ENCODE measurements at regions not wholly inside any gene's neighbourhood (a gene's known extent, or its start where the extent isn't known, plus 50 kb on each side); places are given as distances from the start of the nearest gene placed in this dataset.
"Not testable (repeated sequence)": the region's sequence is repeated elsewhere in the genome, so short reads cannot be mapped to it uniquely, and the experiment has no call there.

- not testable (repeated sequence) for DNase-seq
Measured at GRCh38 chr12:75941661-75942060, 89.9 kb downstream of the PHLDA1 start.

- no peak for DNase-seq
Measured at GRCh38 chr12:75939016-75939642, 92.4 kb downstream of the PHLDA1 start.

- DNase-seq, result no peak
Measured at GRCh38 chr12:75938189-75938588, 93.4 kb downstream of the PHLDA1 start.

- no peak for DNase-seq
Measured at GRCh38 chr12:75937486-75937885, 94.1 kb downstream of the PHLDA1 start.

- no peak for DNase-seq
Measured at GRCh38 chr12:75936515-75937440, 94.8 kb downstream of the PHLDA1 start.

- DNase-seq, result no peak
Measured at GRCh38 chr12:75935539-75936242, 95.9 kb downstream of the PHLDA1 start.

- DNase-seq, result no peak
Measured at GRCh38 chr12:75933101-75933500, 98.5 kb downstream of the PHLDA1 start.

GRCh38 chr12:75932241-75932640 lies 99.3 kb downstream of the PHLDA1 start:
- no peak for DNase-seq

GRCh38 chr12:75923964-75924666 lies 107.5 kb downstream of the PHLDA1 start:
- DNase-seq, result no peak

- no peak for DNase-seq
Measured at GRCh38 chr12:75922944-75923642, 108.5 kb downstream of the PHLDA1 start.

- DNase-seq, result no peak
Measured at GRCh38 chr12:75921622-75922289, 109.8 kb downstream of the PHLDA1 start.

- peak; percentile 62 for DNase-seq
Measured at GRCh38 chr12:75917715-75918114, 113.9 kb downstream of the PHLDA1 start.

GRCh38 chr12:75917083-75917482 lies 114.5 kb downstream of the PHLDA1 start:
- no peak for DNase-seq

GRCh38 chr12:75913502-75914351 lies 117.8 kb downstream of the PHLDA1 start:
- peak; percentile 67 for DNase-seq

- peak; percentile 23 for DNase-seq
Measured at GRCh38 chr12:75909714-75910656, 121.6 kb downstream of the PHLDA1 start.

GRCh38 chr12:75908961-75909605 lies 122.5 kb downstream of the PHLDA1 start:
- DNase-seq, result peak; percentile 60

GRCh38 chr12:75905922-75906321 lies 125.7 kb downstream of the PHLDA1 start:
- no peak for DNase-seq

GRCh38 chr12:75900781-75901254 lies 130.8 kb downstream of the PHLDA1 start:
- DNase-seq, result no peak

- DNase-seq, result peak; percentile 94
Measured at GRCh38 chr12:75900226-75900625, 131.3 kb downstream of the PHLDA1 start.
